Keratinocyte (primary cell): ENCODE measurements at regions not wholly inside any gene's neighbourhood (a gene's known extent, or its start where the extent isn't known, plus 50 kb on each side); places are given as distances from the start of the nearest gene placed in this dataset.

Experiments used
- DNase-seq: peaks from one replicate; pipeline ENCODE4 v3.0.0-alpha.2; 2011; ENCODE audit warnings: low read depth, missing footprints, low spot score
- FAIRE-seq: peaks from 2 replicates; lab custom pipeline; 2011; peaks lifted over from hg19 to GRCh38; lab: Jason Lieb, UNC
- H2AFZ ChIP-seq: 2 replicates; pipeline ENCODE4 v1.6.0; 2012; ENCODE audit warnings: low read length, control low read depth, inconsistent platforms; ENCODE audit not compliant: control insufficient read depth
- H3K27ac ChIP-seq: 2 replicates; pipeline ENCODE4 v1.5.1; 2011; ENCODE audit warnings: low read length; ENCODE audit not compliant: control insufficient read depth, insufficient read depth
- H3K27me3 ChIP-seq: 3 replicates; pipeline ENCODE4 v1.6.0; 2011; ENCODE audit warnings: low read length; ENCODE audit not compliant: control insufficient read depth, insufficient read depth; ENCODE audit errors: extremely low read depth
- H3K36me3 ChIP-seq, 2 experiments: 2 replicates in 1 of 2; 3 replicates in 1 of 2; pipeline ENCODE4 v1.5.1; 2011; ENCODE audit warnings: low read length in 2 of 2, mild to moderate bottlenecking in 1 of 2; ENCODE audit not compliant: control insufficient read depth in 2 of 2, insufficient read depth in 2 of 2; ENCODE audit errors: extremely low read depth in 1 of 2
- H3K4me1 ChIP-seq: 3 replicates; pipeline ENCODE4 v1.5.1; 2011; ENCODE audit warnings: low read length; ENCODE audit not compliant: control insufficient read depth, insufficient read depth; ENCODE audit errors: extremely low read depth
- H3K4me2 ChIP-seq: 3 replicates; pipeline ENCODE4 v1.6.0; 2011; ENCODE audit warnings: low read depth, low read length; ENCODE audit not compliant: control insufficient read depth, insufficient read depth; ENCODE audit errors: extremely low read depth
- H3K4me3 ChIP-seq, 3 experiments: fragments of 200-600 bp in 1 of 3; sonication (generic) in 1 of 3; 2 replicates in 2 of 3; 3 replicates in 1 of 3; pipeline ENCODE4 v1.5.1; 2011 to 2016; ENCODE audit warnings: low read length in 3 of 3, mild to moderate bottlenecking in 3 of 3, control low read depth in 2 of 3, inconsistent platforms in 1 of 3, low read depth in 1 of 3, mixed read lengths in 1 of 3, mixed run types in 1 of 3, moderate library complexity in 1 of 3; ENCODE audit not compliant: control insufficient read depth in 2 of 3, insufficient read depth in 2 of 3; ENCODE audit errors: extremely low read depth in 1 of 3
- H3K79me2 ChIP-seq: 2 replicates; pipeline ENCODE4 v1.6.0; 2012; ENCODE audit warnings: low read length; ENCODE audit not compliant: control insufficient read depth, insufficient read depth
- H3K9ac ChIP-seq: 3 replicates; pipeline ENCODE4 v1.6.0; 2011; ENCODE audit warnings: low read length; ENCODE audit not compliant: control insufficient read depth, insufficient read depth; ENCODE audit errors: extremely low read depth
- H3K9me1 ChIP-seq: 3 replicates; pipeline ENCODE4 v1.6.0; 2011; ENCODE audit warnings: low read length; ENCODE audit not compliant: control insufficient read depth, insufficient read depth; ENCODE audit errors: extremely low read depth
- H3K9me3 ChIP-seq: 2 replicates; pipeline ENCODE4 v1.5.1; 2012; ENCODE audit warnings: low read depth, low read length; ENCODE audit not compliant: control insufficient read depth
- H4K20me1 ChIP-seq: 3 replicates; pipeline ENCODE4 v1.6.0; 2011; ENCODE audit warnings: low read length; ENCODE audit not compliant: control insufficient read depth, insufficient read depth; ENCODE audit errors: extremely low read depth
- CTCF ChIP-seq, 3 experiments: IDR thresholded peaks in 1 of 3; conservative IDR thresholded peaks in 1 of 3; optimal IDR thresholded peaks in 1 of 3; 2 replicates in 2 of 3; 3 replicates in 1 of 3; pipeline versions ENCODE3 to v1.5.1; 2011; ENCODE audit warnings: low read length in 3 of 3, mild to moderate bottlenecking in 3 of 3, moderate library complexity in 2 of 3, control low read depth in 1 of 3, inconsistent platforms in 1 of 3; ENCODE audit not compliant: insufficient read depth in 2 of 3; ENCODE audit errors: extremely low read depth in 1 of 3
- EZH2 ChIP-seq: IDR thresholded peaks from one replicate; pipeline ENCODE4 v1.6.1; 2012; ENCODE audit warnings: inconsistent platforms, mild to moderate bottlenecking, low read length, moderate library complexity
- dilution Hi-C: fragments of 300-500 bp; cut with MboI; formaldehyde crosslinking; loops from one replicate; pipeline ENCODE4 v1.7.0; 2020; ENCODE audit warnings: low sequenced_read_pairs; ENCODE audit not compliant: extremely low pct_ligation_motif_present

- Histone ChIP-seq H2AFZ (no peak overlapping the region), H3K9me1 (no peaks in the 10 kb centered on the region), H3K79me2 (no peaks in the 10 kb centered on the region), H3K4me1 (no peaks in the 10 kb centered on the region), H3K9ac (no peak overlapping the region), H3K4me2 (peak overlapping the region; percentile 42), H3K27me3 (peaks cover 6% of the 10 kb centered on the region), H3K4me3 (no peak overlapping the region), H3K9me3 (no peaks in the 10 kb centered on the region), H3K36me3 (no peaks in the 10 kb centered on the region), H4K20me1 (no peaks in the 10 kb centered on the region), H3K27ac (no peak overlapping the region)
- dilution Hi-C loops: no loop called here
- peak; percentile 26 for DNase-seq
- TF ChIP-seq EZH2 (no peak), CTCF (optimal IDR thresholded peaks at IDR 0.05 in 1 of 3, IDR thresholded peaks at IDR 0.05 in 1 of 3, conservative IDR thresholded peaks at IDR 0.05 in 1 of 3; ENCODE audit: extremely low read depth in 1 of 3, insufficient read depth in 2 of 3, low read length in 3 of 3) (peak; percentile 88 to 94 (median 94))
- peak; percentile 91 for FAIRE-seq
These were observed 142.4 kb downstream of the PSAT1 start for GRCh38 chr9:78439190-78439865.

GRCh38 chr9:78439866-78440830, 143.2 kb downstream of the PSAT1 start:
- no peaks in the 10 kb centered on the region for H4K20me1 ChIP-seq
- H3K9ac ChIP-seq: no peak overlapping the region
- H3K27me3 ChIP-seq: peaks cover 6% of the 10 kb centered on the region
- H3K27ac ChIP-seq: no peak overlapping the region
- H3K36me3 ChIP-seq: no peaks in the 10 kb centered on the region
- no peak for TF ChIP-seq CTCF (optimal IDR thresholded peaks at IDR 0.05 in 1 of 3, IDR thresholded peaks at IDR 0.05 in 1 of 3, conservative IDR thresholded peaks at IDR 0.05 in 1 of 3; ENCODE audit: extremely low read depth in 1 of 3, insufficient read depth in 2 of 3, low read length in 3 of 3)
- no peak for TF ChIP-seq EZH2
- H3K4me3 ChIP-seq: no peak overlapping the region
- DNase-seq: no peak
- H3K9me3 ChIP-seq: no peaks in the 10 kb centered on the region
- dilution Hi-C loops: no loop called here
- peak overlapping the region; percentile 42 for H3K4me2 ChIP-seq
- H3K79me2 ChIP-seq: no peaks in the 10 kb centered on the region
- H3K9me1 ChIP-seq: no peaks in the 10 kb centered on the region
- FAIRE-seq: no peak
- no peak overlapping the region for H2AFZ ChIP-seq
- no peaks in the 10 kb centered on the region for H3K4me1 ChIP-seq
